Neural cell (in vitro differentiated cells): ENCODE measurements at regions not wholly inside any gene's neighbourhood (a gene's known extent, or its start where the extent isn't known, plus 50 kb on each side); places are given as distances from the start of the nearest gene placed in this dataset.

ENCODE experiments used
- H2AFZ ChIP-seq: fragments of 200-600, 300-800 bp; sonication (generic), shearing (Covaris generic); 2 replicates; pipeline ENCODE4 v1.6.0; 2014; ENCODE audit warnings: low read depth, mild to moderate bottlenecking, antibody characterized with exemption, low read length, moderate library complexity
- H3F3A ChIP-seq: fragments of 200-600 bp; shearing (Covaris generic); 2 replicates; pipeline ENCODE4 v1.6.1; 2016; ENCODE audit warnings: mild to moderate bottlenecking, moderate library complexity, mixed read lengths, antibody characterized with exemption, low read length; ENCODE audit not compliant: insufficient read depth, poor library complexity, severe bottlenecking
- H3K27ac ChIP-seq: fragments of 200-600, 300-800 bp; sonication (generic), shearing (Covaris generic); 2 replicates; pipeline ENCODE4 v1.5.1; 2014; ENCODE audit warnings: mild to moderate bottlenecking, low read length, moderate library complexity
- H3K27me3 ChIP-seq: fragments of 300-800, 200-600 bp; sonication (generic), shearing (Covaris generic); 2 replicates; pipeline ENCODE4 v1.6.0; 2014; ENCODE audit warnings: mild to moderate bottlenecking, low read depth, low read length, moderate library complexity; ENCODE audit not compliant: insufficient read depth
- H3K36me3 ChIP-seq: fragments of 300-800, 200-600 bp; sonication (generic), shearing (Covaris generic); 2 replicates; pipeline ENCODE4 v1.5.1; 2014; ENCODE audit warnings: mild to moderate bottlenecking, antibody characterized with exemption, low read length, moderate library complexity; ENCODE audit not compliant: insufficient read depth
- H3K4me2 ChIP-seq: fragments of 300-800, 200-600 bp; sonication (generic), shearing (Covaris generic); 2 replicates; pipeline ENCODE4 v1.6.0; 2014; ENCODE audit warnings: mild to moderate bottlenecking, low read length
- H3K4me3 ChIP-seq: fragments of 300-800, 200-600 bp; sonication (generic), shearing (Covaris generic); 2 replicates; pipeline ENCODE4 v1.5.1; 2014; ENCODE audit warnings: mild to moderate bottlenecking, low read length, moderate library complexity
- H3K79me2 ChIP-seq: fragments of 200-600 bp; shearing (Covaris generic); replicated peaks from 2 replicates; pipeline ENCODE4 v1.6.0; 2014; ENCODE audit warnings: mild to moderate bottlenecking, low read length, moderate library complexity; ENCODE audit not compliant: insufficient read depth
- H3K9ac ChIP-seq: fragments of 300-800, 200-600 bp; sonication (generic), shearing (Covaris generic); 2 replicates; pipeline ENCODE4 v1.6.1; 2016; ENCODE audit warnings: mild to moderate bottlenecking, low read length, mixed read lengths
- H3K9me2 ChIP-seq: fragments of 200-600 bp; shearing (Covaris generic); 2 replicates; pipeline ENCODE4 v1.6.1; 2016; ENCODE audit warnings: mild to moderate bottlenecking, low read length, mixed read lengths; ENCODE audit not compliant: insufficient read depth
- H3K9me3 ChIP-seq: fragments of 200-600, 300-800 bp; sonication (generic), shearing (Covaris generic); 2 replicates; pipeline ENCODE4 v1.6.1; 2016; ENCODE audit warnings: mild to moderate bottlenecking, mixed run types, low read length, moderate library complexity, mixed read lengths
- H4K20me1 ChIP-seq: fragments of 200-600 bp; shearing (Covaris generic); 2 replicates; pipeline ENCODE4 v1.6.1; 2016; ENCODE audit warnings: mild to moderate bottlenecking, mixed run types; ENCODE audit not compliant: insufficient read depth
- CTCF ChIP-seq: fragments of 450-650 bp; IDR thresholded peaks from 2 replicates; pipeline ENCODE4 v1.5.1; 2014; ENCODE audit warnings: antibody characterized with exemption, mild to moderate bottlenecking, moderate library complexity; ENCODE audit not compliant: poor library complexity, severe bottlenecking
- EP300 ChIP-seq: fragments of 450-650 bp; conservative IDR thresholded peaks from 2 replicates; pipeline ENCODE4 v1.6.1; 2014; ENCODE audit warnings: antibody characterized with exemption, mild to moderate bottlenecking, moderate library complexity; ENCODE audit not compliant: poor library complexity, severe bottlenecking
- EZH2 ChIP-seq: fragments of 200-600, 300-800 bp; shearing (Covaris generic), sonication (generic); IDR thresholded peaks from 2 replicates; pipeline ENCODE4 v1.6.1; 2014; ENCODE audit warnings: antibody characterized with exemption, low read length, borderline replicate concordance, mild to moderate bottlenecking; ENCODE audit not compliant: insufficient read depth, poor library complexity, severe bottlenecking
- MXI1 ChIP-seq: fragments of 450-650 bp; conservative IDR thresholded peaks from 2 replicates; pipeline ENCODE4 v1.6.1; 2014; ENCODE audit warnings: antibody characterized with exemption, mild to moderate bottlenecking; ENCODE audit not compliant: poor library complexity, severe bottlenecking
- POLR2AphosphoS5 ChIP-seq: IDR thresholded peaks from 2 replicates; pipeline ENCODE4 v1.6.1; 2012
- RAD21 ChIP-seq: fragments of 450-650 bp; conservative IDR thresholded peaks from 2 replicates; pipeline ENCODE4 v1.6.1; 2014; ENCODE audit warnings: antibody characterized with exemption, mild to moderate bottlenecking, moderate library complexity
- REST ChIP-seq: IDR thresholded peaks from 2 replicates; pipeline ENCODE4 v1.6.1; 2012; ENCODE audit warnings: borderline replicate concordance
- SMC3 ChIP-seq: fragments of 450-650 bp; conservative IDR thresholded peaks from 2 replicates; pipeline ENCODE4 v1.6.1; 2014; ENCODE audit warnings: antibody characterized with exemption, mild to moderate bottlenecking, moderate library complexity; ENCODE audit not compliant: poor library complexity
- TAF1 ChIP-seq: IDR thresholded peaks from 2 replicates; pipeline ENCODE4 v1.6.1; 2012; ENCODE audit warnings: low read depth

GRCh38 chr4:126027601-126028000 is 712.8 kb downstream of the FAT4 start:
- Histone ChIP-seq H3K9ac (no peak overlapping the region), H3K36me3 (no peaks in the 10 kb centered on the region), H3K79me2 (no peaks in the 10 kb centered on the region), H3K27me3 (no peaks in the 10 kb centered on the region), H3K9me3 (no peaks in the 10 kb centered on the region), H3K4me3 (no peak overlapping the region), H3K27ac (no peak overlapping the region), H3K4me2 (no peak overlapping the region), H3F3A (no peaks in the 10 kb centered on the region), H3K9me2 (no peaks in the 10 kb centered on the region), H4K20me1 (no peaks in the 10 kb centered on the region), H2AFZ (no peak overlapping the region)
- TF ChIP-seq RAD21 (no peak), EZH2 (no peak), CTCF (no peak), SMC3 (no peak), MXI1 (no peak), EP300 (no peak), POLR2AphosphoS5 (no peak), TAF1 (no peak)

GRCh38 chr4:126028876-126029275 is 714.1 kb downstream of the FAT4 start:
- TF ChIP-seq EZH2, result no peak
- TF ChIP-seq CTCF, result no peak
- TF ChIP-seq SMC3, result no peak
- no peak for TF ChIP-seq REST
- no peak for TF ChIP-seq TAF1
- no peak for TF ChIP-seq RAD21
- H3K9ac ChIP-seq, result no peak overlapping the region
- H3K27ac ChIP-seq, result no peak overlapping the region
- H3K79me2 ChIP-seq, result no peaks in the 10 kb centered on the region
- H3K4me3 ChIP-seq, result no peak overlapping the region
- H2AFZ ChIP-seq, result no peak overlapping the region
- no peaks in the 10 kb centered on the region for H3K36me3 ChIP-seq
- H3K4me2 ChIP-seq, result no peak overlapping the region
- no peaks in the 10 kb centered on the region for H3F3A ChIP-seq
- no peaks in the 10 kb centered on the region for H3K9me3 ChIP-seq
- no peaks in the 10 kb centered on the region for H3K27me3 ChIP-seq
- no peaks in the 10 kb centered on the region for H4K20me1 ChIP-seq
- no peaks in the 10 kb centered on the region for H3K9me2 ChIP-seq
